Fibroblast of lung (primary cell): ENCODE measurements at regions not wholly inside any gene's neighbourhood (a gene's known extent, or its start where the extent isn't known, plus 50 kb on each side); places are given as distances from the start of the nearest gene placed in this dataset.

Source experiments
- DNase-seq, 2 donors: peaks; one replicate each; pipeline versions ENCODE4 v3.0.0 to v3.0.0-alpha.2; 2010; ENCODE audit warnings: low read depth in 2 of 2
- H2AFZ ChIP-seq: 2 replicates; pipeline ENCODE4 v1.5.1; 2012; ENCODE audit warnings: low read length, control low read depth, inconsistent platforms
- H3K27ac ChIP-seq: 2 replicates; pipeline ENCODE4 v1.5.1; 2011; ENCODE audit warnings: low read length, control low read depth; ENCODE audit not compliant: insufficient read depth
- H3K27me3 ChIP-seq: 2 replicates; pipeline ENCODE4 v1.5.1; 2011; ENCODE audit warnings: mild to moderate bottlenecking, low read length; ENCODE audit not compliant: control insufficient read depth, insufficient read depth
- H3K36me3 ChIP-seq: 2 replicates; pipeline ENCODE4 v1.5.1; 2011; ENCODE audit warnings: low read length; ENCODE audit not compliant: control insufficient read depth, insufficient read depth
- H3K4me1 ChIP-seq: 2 replicates; pipeline ENCODE4 v1.5.1; 2011; ENCODE audit warnings: low read length; ENCODE audit not compliant: control insufficient read depth, insufficient read depth; ENCODE audit errors: extremely low read depth
- H3K4me2 ChIP-seq: 2 replicates; pipeline ENCODE4 v1.5.1; 2011; ENCODE audit warnings: low read length, control low read depth; ENCODE audit not compliant: insufficient read depth; ENCODE audit errors: extremely low read depth
- H3K4me3 ChIP-seq, 4 experiments: fragments of 200-600 bp in 1 of 4; sonication (generic) in 1 of 4; replicated peaks in 1 of 4; 2 replicates each; pipeline ENCODE4 v1.5.1; 2011 to 2016; ENCODE audit warnings: low read length in 4 of 4, low read depth in 3 of 4, mild to moderate bottlenecking in 3 of 4, control low read depth in 2 of 4, inconsistent platforms in 1 of 4, mixed read lengths in 1 of 4; ENCODE audit not compliant: insufficient read depth in 1 of 4; ENCODE audit errors: control extremely low read depth in 1 of 4
- H3K79me2 ChIP-seq: 2 replicates; pipeline ENCODE4 v1.5.1; 2012; ENCODE audit warnings: mild to moderate bottlenecking, low read length, inconsistent platforms; ENCODE audit not compliant: control insufficient read depth, insufficient read depth
- H3K9ac ChIP-seq: 2 replicates; pipeline ENCODE4 v1.5.1; 2011; ENCODE audit warnings: mild to moderate bottlenecking, low read length, control low read depth; ENCODE audit not compliant: insufficient read depth
- H3K9me3 ChIP-seq: 2 replicates; pipeline ENCODE4 v1.5.1; 2012; ENCODE audit warnings: low read depth, low read length; ENCODE audit not compliant: control insufficient read depth, insufficient read depth
- H4K20me1 ChIP-seq: 2 replicates; pipeline ENCODE4 v1.5.1; 2011; ENCODE audit warnings: low read length; ENCODE audit not compliant: control insufficient read depth, insufficient read depth; ENCODE audit errors: extremely low read depth
- EZH2 ChIP-seq: IDR thresholded peaks from 2 replicates; pipeline ENCODE4 v1.5.1; 2012; ENCODE audit warnings: low read length, control low read depth, mild to moderate bottlenecking; ENCODE audit errors: missing control alignments
- TF ChIP-seq, protein P1 (sequence below), 2 donors: IDR thresholded peaks in 1 of 2; conservative IDR thresholded peaks in 1 of 2; 1 replicate in 1 of 2; 2 replicates in 1 of 2; pipeline ENCODE4 v1.5.1; 2011 to 2012; ENCODE audit warnings: low read length in 2 of 2, control low read depth in 1 of 2, inconsistent platforms in 1 of 2, low read depth in 1 of 2, mild to moderate bottlenecking in 1 of 2

DNA sequence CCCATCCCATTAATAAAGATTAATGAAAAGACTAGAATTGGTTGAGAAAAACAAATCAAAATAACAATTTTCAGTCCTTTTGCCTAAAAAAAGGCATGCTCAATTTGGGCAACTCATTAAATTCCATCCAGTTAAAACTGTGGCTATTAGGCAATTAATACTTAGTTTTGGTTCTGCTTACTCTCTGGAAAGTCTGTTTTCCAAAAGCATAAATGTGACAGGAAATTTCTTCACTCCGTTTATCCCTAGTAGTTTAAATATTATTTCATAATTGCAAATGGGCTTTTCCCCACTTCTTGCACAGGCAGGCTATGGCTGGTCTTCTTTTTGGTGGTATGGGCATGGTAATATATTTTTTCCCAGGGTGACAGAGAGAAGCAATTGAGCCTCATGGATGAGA is 373.3 kb upstream of the KLF4 start:
- TF ChIP-seq, protein P1, sequence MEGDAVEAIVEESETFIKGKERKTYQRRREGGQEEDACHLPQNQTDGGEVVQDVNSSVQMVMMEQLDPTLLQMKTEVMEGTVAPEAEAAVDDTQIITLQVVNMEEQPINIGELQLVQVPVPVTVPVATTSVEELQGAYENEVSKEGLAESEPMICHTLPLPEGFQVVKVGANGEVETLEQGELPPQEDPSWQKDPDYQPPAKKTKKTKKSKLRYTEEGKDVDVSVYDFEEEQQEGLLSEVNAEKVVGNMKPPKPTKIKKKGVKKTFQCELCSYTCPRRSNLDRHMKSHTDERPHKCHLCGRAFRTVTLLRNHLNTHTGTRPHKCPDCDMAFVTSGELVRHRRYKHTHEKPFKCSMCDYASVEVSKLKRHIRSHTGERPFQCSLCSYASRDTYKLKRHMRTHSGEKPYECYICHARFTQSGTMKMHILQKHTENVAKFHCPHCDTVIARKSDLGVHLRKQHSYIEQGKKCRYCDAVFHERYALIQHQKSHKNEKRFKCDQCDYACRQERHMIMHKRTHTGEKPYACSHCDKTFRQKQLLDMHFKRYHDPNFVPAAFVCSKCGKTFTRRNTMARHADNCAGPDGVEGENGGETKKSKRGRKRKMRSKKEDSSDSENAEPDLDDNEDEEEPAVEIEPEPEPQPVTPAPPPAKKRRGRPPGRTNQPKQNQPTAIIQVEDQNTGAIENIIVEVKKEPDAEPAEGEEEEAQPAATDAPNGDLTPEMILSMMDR (conservative IDR thresholded peaks at IDR 0.05 in 1 of 2, IDR thresholded peaks at IDR 0.05 in 1 of 2; ENCODE audit: low read depth in 1 of 2, low read length in 2 of 2), result no peak
- TF ChIP-seq EZH2, result no peak
- Histone ChIP-seq H4K20me1 (no peaks in the 10 kb centered on the region), H2AFZ (no peak overlapping the region), H3K9me3 (no peaks in the 10 kb centered on the region), H3K27me3 (no peaks in the 10 kb centered on the region), H3K27ac (no peak overlapping the region), H3K4me2 (no peak overlapping the region), H3K4me3 (no peak overlapping the region), H3K4me1 (no peaks in the 10 kb centered on the region), H3K9ac (no peak overlapping the region), H3K36me3 (no peaks in the 10 kb centered on the region), H3K79me2 (no peaks in the 10 kb centered on the region)
- no peak for DNase-seq

DNA sequence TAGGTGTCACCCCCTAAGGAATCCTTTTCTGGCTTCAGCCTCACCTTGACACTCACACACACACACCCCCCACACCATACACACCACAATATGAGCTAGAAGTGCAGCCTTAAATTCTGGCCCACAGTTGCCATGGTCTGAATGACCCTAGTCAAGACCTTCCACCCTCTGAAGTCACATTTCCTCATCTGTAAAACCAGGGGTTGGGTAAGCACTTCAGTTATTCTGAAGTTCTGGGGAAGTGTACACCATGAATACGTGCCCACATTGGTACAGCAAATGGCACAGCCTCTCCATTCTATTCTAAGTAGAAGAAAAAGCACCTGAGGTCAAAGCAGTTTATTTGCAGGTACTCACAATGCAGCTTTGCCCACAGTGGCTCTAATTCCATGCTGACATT is 372.8 kb upstream of the KLF4 start:
- Histone ChIP-seq H3K9me3 (no peaks in the 10 kb centered on the region), H2AFZ (no peak overlapping the region), H3K4me3 (no peak overlapping the region), H3K27me3 (no peaks in the 10 kb centered on the region), H3K27ac (no peak overlapping the region), H3K36me3 (no peaks in the 10 kb centered on the region), H3K4me2 (no peak overlapping the region), H3K4me1 (no peaks in the 10 kb centered on the region), H4K20me1 (no peaks in the 10 kb centered on the region), H3K9ac (no peak overlapping the region), H3K79me2 (no peaks in the 10 kb centered on the region)
- no peak for DNase-seq
- TF ChIP-seq, protein P1 (conservative IDR thresholded peaks at IDR 0.05 in 1 of 2, IDR thresholded peaks at IDR 0.05 in 1 of 2; ENCODE audit: low read depth in 1 of 2, low read length in 2 of 2), result no peak
- no peak for TF ChIP-seq EZH2

DNA sequence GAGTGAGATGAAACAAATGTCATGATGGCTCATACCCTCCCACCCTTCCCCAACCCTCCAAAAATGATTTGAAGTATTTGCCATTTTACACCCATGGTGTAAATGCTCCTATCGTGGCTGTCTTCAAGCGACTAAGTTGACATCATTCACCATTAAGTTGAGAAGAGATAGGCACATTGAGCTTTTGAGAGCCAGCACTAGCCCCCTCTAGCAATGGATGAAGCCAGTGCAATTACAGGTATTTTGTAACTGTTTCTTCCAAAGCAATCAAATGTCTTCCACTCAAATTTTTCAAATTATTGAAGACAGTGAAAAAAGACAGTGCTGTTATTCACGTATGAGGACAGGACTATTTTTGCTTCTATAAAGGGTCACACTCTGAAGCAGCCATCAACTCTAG is 371.5 kb upstream of the KLF4 start:
- Histone ChIP-seq H4K20me1 (no peaks in the 10 kb centered on the region), H3K36me3 (no peaks in the 10 kb centered on the region), H3K79me2 (no peaks in the 10 kb centered on the region), H2AFZ (no peak overlapping the region), H3K4me1 (no peaks in the 10 kb centered on the region), H3K9ac (no peak overlapping the region), H3K27me3 (no peaks in the 10 kb centered on the region), H3K4me3 (no peak overlapping the region), H3K27ac (no peak overlapping the region), H3K9me3 (no peaks in the 10 kb centered on the region), H3K4me2 (no peak overlapping the region)
- TF ChIP-seq, protein P1 (conservative IDR thresholded peaks at IDR 0.05 in 1 of 2, IDR thresholded peaks at IDR 0.05 in 1 of 2; ENCODE audit: low read depth in 1 of 2, low read length in 2 of 2), result no peak
- TF ChIP-seq EZH2, result no peak
- DNase-seq, result no peak
